HG03565 (cell line): ENCODE measurements at regions not wholly inside any gene's neighbourhood (a gene's known extent, or its start where the extent isn't known, plus 50 kb on each side); places are given as distances from the start of the nearest gene placed in this dataset.

Source experiments
- ATAC-seq: cut with Tn5 transposase; IDR thresholded peaks from one replicate; pipeline ENCODE4 v1.9.1; 2021; ENCODE audit warnings: mild to moderate bottlenecking, moderate library complexity; ENCODE audit not compliant: unreplicated experiment

DNA sequence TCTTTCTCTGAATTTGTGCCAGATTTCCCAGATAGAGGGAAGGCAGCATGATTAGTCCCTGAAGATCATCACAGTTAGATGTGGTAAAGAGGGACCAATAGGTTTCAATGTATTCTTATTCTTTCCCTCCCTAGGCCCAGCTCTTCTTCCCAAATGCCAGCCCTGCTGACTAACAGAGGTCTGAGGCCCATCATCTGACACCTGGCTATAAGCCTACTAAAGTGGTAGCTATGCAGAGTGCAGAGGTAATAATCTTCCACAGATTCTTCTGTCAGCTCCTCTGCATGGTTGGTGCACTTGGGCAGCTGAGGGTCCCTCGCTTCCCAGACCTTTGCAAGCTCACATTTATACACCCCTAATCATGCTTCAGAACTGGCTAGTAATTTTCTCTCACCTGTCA, 63.7 kb upstream of the PZP start:
- ATAC-seq, result no peak

DNA sequence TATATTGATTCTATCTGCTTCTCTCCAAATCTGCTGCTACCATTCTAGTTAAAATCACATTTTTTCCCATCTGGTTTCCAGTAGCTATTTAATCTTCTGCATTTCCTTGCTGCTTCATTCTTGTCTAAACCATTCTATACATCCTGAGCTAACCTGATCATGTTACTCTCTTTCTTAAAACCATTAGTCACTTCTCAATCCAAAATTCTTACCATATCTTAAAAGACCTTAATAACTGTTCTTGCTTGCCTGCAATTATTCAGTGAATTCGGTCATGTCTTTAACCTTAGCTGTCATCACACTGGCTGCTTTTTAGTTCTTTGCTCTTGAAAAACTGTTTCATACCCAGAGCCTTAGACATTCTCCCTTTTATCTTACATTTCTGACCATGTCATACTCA, 56.4 kb upstream of the PZP start:
- ATAC-seq, result no peak

- ATAC-seq, result no peak
These were observed 52.7 kb upstream of the PZP start for GRCh38 chr12:9260931-9261330.

DNA sequence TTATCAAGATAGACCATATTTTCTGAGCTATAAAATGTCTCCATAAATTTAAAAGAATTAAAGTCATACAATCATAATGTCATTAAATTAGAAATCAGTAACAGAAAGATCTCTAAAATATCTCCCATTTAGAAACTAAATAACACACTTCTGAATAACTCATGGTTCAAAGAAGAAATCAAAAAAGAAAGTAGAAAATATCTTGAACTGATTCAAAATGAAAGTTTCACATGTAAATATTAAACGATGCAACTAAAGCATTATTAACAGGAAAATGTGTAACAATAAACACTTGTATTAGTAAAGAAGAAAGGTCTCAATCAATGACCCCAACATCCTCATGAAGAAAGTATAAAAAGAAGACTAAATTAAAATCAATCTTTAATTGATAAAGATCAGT, 50.5 kb upstream of the PZP start:
- ATAC-seq, result no peak
